HG02610 (cell line): ENCODE measurements at regions not wholly inside any gene's neighbourhood (a gene's known extent, or its start where the extent isn't known, plus 50 kb on each side); places are given as distances from the start of the nearest gene placed in this dataset.
"Not testable (repeated sequence)": the region's sequence is repeated elsewhere in the genome, so short reads cannot be mapped to it uniquely, and the experiment has no call there.

Source experiments
- ATAC-seq: cut with Tn5 transposase; IDR thresholded peaks from one replicate; pipeline ENCODE4 v1.9.1; 2021; ENCODE audit warnings: mild to moderate bottlenecking, moderate library complexity; ENCODE audit not compliant: unreplicated experiment

GRCh38 chr1:192862271-192862670 lies 53.4 kb downstream of the RGS2 start:
- no peak for ATAC-seq

GRCh38 chr1:192866241-192866868 lies 57.5 kb downstream of the RGS2 start:
- no peak for ATAC-seq

- ATAC-seq: no peak
Measured at GRCh38 chr1:192867180-192867579, 58.3 kb downstream of the RGS2 start.

DNA sequence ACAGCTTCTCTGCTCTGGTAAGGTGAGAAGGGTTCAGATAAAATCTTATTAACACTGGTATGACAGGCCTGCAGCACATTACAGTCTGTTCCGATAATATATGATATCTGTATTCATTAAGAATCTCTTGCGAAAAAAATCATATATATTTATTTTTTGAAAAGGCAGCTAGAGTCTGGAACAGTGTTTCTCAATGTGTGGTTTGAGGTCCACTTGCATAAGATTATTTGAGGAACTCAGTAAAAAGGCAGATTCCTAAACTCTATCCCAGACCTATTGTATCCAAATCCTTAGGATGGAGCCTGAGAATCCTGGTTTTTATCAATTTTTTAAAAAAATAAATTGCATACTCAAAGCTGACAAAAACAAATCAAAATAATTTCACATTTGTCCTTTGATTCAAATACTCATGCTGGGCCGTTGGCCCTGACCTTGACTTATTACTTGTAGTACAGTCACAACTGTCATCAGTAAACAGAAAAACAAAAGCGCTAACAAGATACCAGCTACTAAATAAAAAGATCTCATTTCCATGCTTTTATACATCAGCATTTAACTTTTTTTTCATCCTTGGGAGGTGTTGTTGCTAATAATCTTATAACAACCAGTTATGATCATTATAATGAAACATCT lies 60.6 kb downstream of the RGS2 start:
- no peak for ATAC-seq

GRCh38 chr1:192872010-192872409 lies 63.2 kb downstream of the RGS2 start:
- ATAC-seq: no peak

DNA sequence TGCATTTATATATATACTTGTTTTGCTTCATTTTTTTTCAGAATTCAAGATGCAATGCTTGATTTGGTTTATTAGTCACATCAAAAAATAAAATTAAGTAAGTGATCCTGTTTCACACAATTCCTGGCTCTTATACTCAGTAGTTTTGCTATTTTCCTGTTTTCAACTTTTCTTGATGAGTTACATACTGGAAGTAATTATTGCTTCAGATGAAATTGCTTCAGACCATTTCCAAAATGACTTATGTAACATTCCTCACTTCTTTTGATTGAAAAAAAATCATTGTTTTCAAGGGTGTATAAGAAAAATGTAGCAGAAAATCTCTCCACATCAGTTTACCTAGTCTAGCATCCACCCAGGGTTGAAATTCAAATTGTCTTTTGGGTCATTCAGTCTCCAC lies 65.0 kb downstream of the RGS2 start:
- ATAC-seq: no peak

DNA sequence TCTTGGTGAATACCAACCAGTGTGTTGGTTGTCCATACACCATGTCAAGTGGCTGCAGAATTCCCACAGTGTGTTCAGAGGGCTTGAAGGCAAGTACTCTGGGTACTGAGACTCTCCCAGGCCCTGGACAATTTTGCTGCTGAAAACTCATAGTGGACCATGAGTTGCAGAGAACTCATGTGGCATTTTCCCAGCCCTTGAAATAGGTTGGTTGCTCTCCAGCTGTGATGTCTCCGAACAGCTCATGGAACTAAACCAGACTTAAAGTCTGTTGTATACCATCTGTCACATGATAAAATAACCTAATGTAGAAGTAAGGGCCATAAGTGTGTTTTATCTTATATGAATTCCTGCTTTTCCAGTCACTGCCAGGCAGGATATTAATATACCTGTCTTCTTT lies 67.8 kb downstream of the RGS2 start:
- no peak for ATAC-seq

DNA sequence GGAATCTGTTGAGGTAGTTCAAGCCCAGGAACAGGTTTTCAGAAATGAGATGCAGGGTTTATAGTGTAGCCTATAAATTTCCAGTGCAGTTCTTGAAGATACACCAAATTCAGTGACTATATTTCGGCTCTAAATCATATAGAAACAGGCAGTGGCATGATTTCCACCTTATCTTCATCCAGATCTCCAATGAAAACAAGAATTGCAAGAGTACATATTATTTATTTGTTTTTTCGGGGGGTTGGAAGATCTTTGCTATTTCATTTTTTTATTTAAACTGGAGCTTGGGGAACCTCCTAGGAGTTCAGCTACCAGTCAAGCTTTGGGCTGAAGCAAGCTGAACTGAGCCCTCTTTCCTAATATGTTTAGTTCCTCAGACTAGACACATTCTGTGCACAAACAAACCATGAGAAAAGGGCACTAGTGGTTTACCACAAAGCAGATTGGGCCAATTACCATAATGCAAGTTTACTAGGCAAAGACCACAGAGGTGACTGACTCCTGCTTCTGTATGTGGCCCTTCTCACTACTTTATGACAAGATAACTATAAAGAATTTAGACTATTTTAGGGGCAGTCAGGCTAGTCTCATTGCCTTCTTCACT lies 68.5 kb downstream of the RGS2 start:
- no peak for ATAC-seq

GRCh38 chr1:192878249-192878648 lies 69.4 kb downstream of the RGS2 start:
- no peak for ATAC-seq

DNA sequence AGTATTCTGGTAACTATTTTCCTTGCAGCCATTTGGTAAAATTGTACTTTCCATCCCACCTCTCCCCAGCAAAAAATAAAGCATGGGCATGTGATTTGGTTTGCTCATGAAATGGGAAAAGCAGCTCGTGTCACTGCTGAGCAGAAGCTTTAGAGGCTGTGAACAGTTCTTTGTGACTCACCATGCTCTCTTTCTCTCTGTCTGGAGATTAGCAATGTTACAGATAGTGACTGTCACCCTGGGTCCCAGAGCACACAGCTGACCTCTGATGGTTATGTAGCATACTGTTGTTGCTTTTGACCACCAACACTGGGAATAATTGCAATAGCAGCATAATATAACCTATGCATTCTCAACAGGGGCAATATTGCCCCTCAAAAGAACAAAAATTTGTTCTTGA lies 70.6 kb downstream of the RGS2 start:
- ATAC-seq: peak; percentile 40

DNA sequence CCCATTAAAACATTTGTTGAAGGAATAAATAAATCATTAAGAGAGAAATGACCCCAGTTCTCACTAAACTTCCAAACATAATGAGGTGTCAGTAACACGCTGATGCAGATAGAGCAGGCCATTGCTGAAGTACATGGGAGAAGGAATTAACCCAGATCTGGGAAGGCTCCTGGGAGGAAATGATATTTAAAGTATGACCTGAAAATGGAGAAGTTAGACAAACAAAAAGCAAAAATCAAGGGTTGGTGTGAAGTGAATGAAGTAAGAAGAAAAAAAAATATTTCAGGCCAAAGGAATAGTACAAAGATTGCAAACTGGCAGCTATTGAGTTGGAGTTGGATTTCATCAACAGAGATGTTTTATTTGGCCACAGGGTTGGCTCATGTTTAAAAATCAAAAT lies 71.4 kb downstream of the RGS2 start:
- ATAC-seq: no peak

DNA sequence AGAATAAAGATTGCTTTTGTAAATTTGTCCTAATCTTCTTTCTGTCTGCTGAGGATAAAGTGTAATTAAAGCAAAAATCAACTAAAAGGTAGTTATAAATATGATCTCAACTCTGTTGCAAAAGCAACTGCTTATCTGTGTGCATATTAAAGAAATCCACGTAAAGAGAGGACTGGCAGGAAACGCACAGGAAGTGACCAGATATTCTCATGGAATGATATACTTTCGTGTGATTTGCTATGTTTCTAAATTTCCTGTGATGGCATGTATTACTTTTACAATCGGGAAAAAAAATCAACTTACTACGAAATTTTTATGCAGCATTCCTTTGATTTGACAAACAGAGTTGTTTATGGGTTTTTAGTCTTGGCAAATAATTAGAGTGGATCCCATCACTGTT lies 75.4 kb downstream of the RGS2 start:
- no peak for ATAC-seq

DNA sequence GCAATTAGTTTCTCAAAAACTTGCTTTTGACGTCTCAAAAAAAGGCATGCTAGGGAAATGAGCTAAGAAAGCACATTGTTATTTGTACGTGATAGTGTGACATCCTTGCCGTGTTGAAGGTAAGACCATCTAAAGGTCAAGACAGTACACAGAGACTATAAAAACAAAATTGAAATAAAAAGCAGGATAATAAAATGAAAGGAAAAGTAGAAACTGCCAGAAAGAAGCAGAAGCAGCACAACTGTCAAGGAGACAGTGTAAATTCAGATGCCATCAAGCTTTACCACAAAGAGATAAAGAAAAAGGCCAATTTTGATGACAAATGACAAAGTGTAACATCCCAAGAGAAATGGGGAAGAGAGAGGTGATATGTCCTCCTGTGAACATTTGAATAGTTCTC lies 76.5 kb downstream of the RGS2 start:
- ATAC-seq: not testable (repeated sequence)

GRCh38 chr1:192887426-192887825 lies 78.6 kb downstream of the RGS2 start:
- ATAC-seq: no peak

DNA sequence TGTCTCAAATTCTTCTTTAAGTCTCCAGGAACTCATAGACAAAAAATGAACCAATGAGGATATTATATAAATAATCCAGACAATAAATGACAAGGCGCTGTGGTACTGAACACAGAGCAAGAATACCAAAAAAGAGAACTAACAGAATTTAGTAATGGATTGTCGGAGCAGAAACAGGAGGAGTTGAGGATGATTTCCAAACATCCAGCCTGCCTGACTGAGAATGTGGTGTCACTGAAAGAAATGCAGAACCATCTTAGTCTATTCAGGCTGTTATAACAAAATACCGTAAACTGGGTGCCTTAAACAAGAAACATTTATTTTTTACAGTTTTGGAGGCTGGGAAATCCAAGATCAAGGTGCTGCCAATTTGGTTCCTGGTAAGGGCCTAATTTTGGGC lies 79.7 kb downstream of the RGS2 start:
- no peak for ATAC-seq

- no peak for ATAC-seq
Measured at GRCh38 chr1:192889082-192889481, 80.2 kb downstream of the RGS2 start.

DNA sequence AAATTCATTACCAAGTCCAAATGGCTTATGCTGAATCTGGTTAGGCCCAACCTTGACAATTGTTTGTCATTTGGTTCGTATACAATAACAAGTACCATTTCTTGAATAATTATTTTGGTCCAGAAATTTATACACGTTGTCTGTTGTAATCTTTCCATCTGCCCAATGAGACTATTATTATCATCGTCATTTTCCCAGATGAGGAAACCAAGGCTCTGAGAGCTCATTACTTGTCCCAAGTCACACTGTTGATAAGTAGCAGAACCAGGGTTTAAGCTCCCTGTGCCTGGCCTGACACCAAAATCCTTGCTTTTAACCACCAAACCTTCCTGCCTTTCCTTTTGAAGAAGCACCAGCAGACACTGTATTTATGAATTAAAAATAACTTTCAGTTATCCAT lies 81.3 kb downstream of the RGS2 start:
- ATAC-seq: no peak

- ATAC-seq: no peak
Measured at GRCh38 chr1:192892934-192893333, 84.1 kb downstream of the RGS2 start.

DNA sequence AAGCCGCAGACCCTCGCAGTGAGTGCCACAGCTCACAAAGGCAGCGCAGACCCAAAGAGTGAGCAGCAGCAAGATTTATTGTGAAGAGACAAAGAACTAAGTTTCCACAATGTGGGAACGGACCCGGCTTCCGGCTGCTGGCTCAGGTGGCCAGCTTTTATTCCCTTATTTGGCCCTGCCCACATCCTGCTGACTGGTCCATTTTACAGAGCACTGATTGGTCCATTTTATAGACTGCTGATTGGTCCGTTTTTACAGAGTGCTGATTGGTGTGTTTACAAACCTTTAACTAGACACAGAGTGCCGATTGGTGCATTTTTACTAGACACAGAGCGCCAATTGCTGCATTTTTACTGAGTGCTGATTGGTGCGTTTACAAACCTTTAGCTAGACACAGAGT lies 86.6 kb downstream of the RGS2 start:
- ATAC-seq: not testable (repeated sequence)

DNA sequence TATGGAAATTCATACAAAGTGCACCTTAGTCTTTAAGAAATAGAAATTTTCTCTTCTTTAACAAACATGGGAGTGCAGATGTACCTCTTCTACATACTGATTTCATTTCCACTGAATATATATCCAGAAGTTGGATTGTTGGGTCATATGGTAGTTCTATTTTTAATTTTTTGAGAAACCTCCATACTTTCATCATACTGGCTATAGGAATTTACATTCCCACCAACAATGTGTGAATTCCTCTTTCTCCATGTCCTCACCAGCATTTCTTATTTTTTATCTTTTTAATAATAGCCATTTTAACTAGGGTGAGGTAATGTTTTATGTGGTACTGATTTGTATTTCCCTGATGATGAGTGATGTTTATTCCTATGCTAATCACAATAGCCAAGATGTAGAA lies 87.5 kb downstream of the RGS2 start:
- no peak for ATAC-seq

- ATAC-seq: no peak
Measured at GRCh38 chr1:192901500-192901899, 92.7 kb downstream of the RGS2 start.

DNA sequence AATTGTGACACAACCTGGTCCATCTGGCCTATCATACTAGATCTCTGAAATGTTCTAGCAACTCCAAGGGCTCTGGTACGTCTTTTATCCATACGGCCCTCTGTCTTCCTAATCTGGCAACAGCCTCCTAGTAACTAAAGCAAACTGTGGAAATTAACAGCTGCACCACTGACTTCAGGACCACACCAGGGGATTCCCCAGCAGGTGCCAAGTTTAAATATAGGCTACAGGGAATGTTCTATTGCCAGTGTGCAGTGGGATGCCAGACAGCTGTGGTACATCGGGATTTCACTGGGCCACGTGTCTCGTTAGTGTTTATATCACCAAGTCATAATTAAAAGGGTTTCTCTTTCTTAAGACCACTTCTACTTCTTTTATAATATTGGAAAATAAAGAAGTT lies 94.3 kb downstream of the RGS2 start:
- ATAC-seq: no peak
